ENCODE measurements at regions not wholly inside any gene's neighbourhood (a gene's known extent, or its start where the extent isn't known, plus 50 kb on each side); places are given as distances from the start of the nearest gene placed in this dataset.
"Not testable (repeated sequence)": the region's sequence is repeated elsewhere in the genome, so short reads cannot be mapped to it uniquely, and the experiment has no call there.

DNA sequence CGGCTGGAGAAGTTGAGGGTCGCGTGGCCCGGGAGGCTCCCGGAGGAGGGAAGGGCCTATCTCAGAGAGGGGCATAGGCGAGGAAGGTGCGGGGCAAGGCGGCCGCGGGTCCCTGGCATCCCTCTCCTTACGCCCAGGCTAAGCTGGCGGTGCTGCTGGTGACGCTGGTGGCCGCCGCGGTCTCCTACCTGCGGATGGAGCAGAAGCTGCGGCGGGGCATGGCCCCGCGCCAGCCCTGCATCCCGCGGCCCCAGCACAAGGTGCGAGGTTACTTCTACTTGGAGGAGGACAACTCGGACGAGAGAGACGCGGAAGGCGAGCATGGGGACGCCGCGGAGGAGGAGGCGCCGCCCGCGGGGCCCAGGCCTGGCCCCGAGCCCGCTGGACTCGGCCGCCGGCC, 91.9 kb upstream of the HMX1 start:
- TF ChIP-seq SUZ12 (IDR thresholded peaks at IDR 0.05; ENCODE audit: extremely low read depth, insufficient read depth, insufficient read length); YY1 (IDR thresholded peaks at IDR 0.05; ENCODE audit: insufficient read depth, insufficient read length); ZNF274 (IDR thresholded peaks at IDR 0.05; ENCODE audit: low read depth, low read length): not testable (repeated sequence)
